ENCODE measurements at regions not wholly inside any gene's neighbourhood (a gene's known extent, or its start where the extent isn't known, plus 50 kb on each side); places are given as distances from the start of the nearest gene placed in this dataset.
A peak's percentile ranks its signal among the peaks of the same experiment; 100 is the strongest.

DNA sequence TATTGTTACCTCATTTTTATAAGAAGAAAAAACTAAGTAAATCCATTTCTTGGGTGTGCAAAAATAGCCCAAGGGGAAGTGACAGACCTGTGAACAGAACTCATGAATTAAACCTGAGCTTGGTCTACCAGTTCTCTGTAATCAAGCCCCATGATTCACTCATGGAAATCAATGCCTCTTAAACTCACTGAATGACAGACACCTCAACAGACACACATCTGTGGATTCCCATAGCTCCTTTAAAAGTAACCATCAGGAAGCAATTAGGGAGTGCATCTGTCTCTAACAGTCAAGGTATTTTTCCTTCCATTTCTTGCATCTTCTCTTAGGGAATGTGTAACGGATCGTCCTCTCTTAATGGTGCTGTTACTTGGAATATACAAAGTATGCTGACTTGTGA lies 215.0 kb upstream of the EEA1 start:
- Histone ChIP-seq H3K27ac (peak overlapping the region; percentile 67), H3K4me3 (peak overlapping the region; percentile 20), H3K9me3 (ENCODE audit: low read depth, low read length) (no peaks in the 10 kb centered on the region), H3K36me3 (ENCODE audit: insufficient read depth, low read length) (no peaks in the 10 kb centered on the region), H3K9ac (ENCODE audit: insufficient read length) (peak overlapping the region; percentile 11)
- no peak for DNase-seq (ENCODE audit: low read depth, low spot score)
- no peak for TF ChIP-seq EZH2 (IDR thresholded peaks at IDR 0.05)
- no peak for TF ChIP-seq FOXP2 (optimal IDR thresholded peaks at IDR 0.05; ENCODE audit: control extremely low read depth, extremely low read length, insufficient read depth)
- TF ChIP-seq POLR2AphosphoS5 (IDR thresholded peaks at IDR 0.05; ENCODE audit: borderline replicate concordance, low read depth, low read length): no peak

GRCh38 chr12:93145086-93145485 lies 216.0 kb upstream of the EEA1 start:
- no peaks in the 10 kb centered on the region for H3K9me3 ChIP-seq (ENCODE audit: low read depth, low read length)
- no peak overlapping the region for H3K4me3 ChIP-seq
- peak overlapping the region; percentile 67; the same call in 1 of the 2 replicates for H3K27ac ChIP-seq
- no peak for TF ChIP-seq POLR2AphosphoS5 (IDR thresholded peaks at IDR 0.05; ENCODE audit: borderline replicate concordance, low read depth, low read length)
- no peak for TF ChIP-seq EZH2 (IDR thresholded peaks at IDR 0.05)
- no peak for TF ChIP-seq FOXP2 (optimal IDR thresholded peaks at IDR 0.05; ENCODE audit: control extremely low read depth, extremely low read length, insufficient read depth)
- H3K36me3 ChIP-seq (ENCODE audit: insufficient read depth, low read length): no peaks in the 10 kb centered on the region
- DNase-seq (ENCODE audit: low read depth, low spot score): no peak
- H3K9ac ChIP-seq (ENCODE audit: insufficient read length): no peak overlapping the region

DNA sequence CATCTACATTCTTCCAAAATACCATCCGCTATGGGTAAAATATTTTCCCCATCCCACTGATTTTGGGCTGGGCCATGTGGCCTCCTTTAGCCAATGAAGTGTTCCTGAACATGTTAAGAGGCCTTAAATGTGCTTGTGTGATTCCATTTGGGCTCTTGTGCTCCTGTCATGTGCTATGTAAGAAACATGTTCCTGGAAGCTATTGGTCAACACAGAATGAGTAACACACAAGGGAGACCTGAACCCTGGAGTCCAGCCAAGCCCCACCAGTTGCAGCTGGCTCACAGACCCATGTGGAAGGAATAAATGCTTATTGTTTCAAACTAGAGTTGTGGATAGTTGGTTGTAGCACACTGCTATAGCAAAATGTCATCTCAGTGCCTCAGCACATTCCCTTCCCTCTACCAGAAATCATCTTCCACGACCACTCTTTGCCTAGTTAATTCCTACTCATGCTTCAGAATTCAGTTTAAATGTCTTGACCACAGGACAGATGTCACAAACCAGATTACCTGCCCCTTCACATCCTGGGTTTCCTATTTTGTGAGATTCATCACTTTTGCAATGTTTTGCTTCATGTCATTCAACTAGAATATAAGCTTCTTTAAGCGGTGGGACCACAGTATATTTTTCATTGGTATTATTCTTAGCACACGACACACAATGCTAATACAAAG lies 217.3 kb upstream of the EEA1 start:
- Histone ChIP-seq H3K4me3 (no peak overlapping the region), H3K9me3 (ENCODE audit: low read depth, low read length) (no peaks in the 10 kb centered on the region), H3K27ac (no peak overlapping the region), H3K36me3 (ENCODE audit: insufficient read depth, low read length) (no peaks in the 10 kb centered on the region), H3K9ac (ENCODE audit: insufficient read length) (no peak overlapping the region)
- DNase-seq (ENCODE audit: low read depth, low spot score): no peak
- no peak for TF ChIP-seq EZH2 (IDR thresholded peaks at IDR 0.05)
- TF ChIP-seq FOXP2 (optimal IDR thresholded peaks at IDR 0.05; ENCODE audit: control extremely low read depth, extremely low read length, insufficient read depth): no peak
- no peak for TF ChIP-seq POLR2AphosphoS5 (IDR thresholded peaks at IDR 0.05; ENCODE audit: borderline replicate concordance, low read depth, low read length)

DNA sequence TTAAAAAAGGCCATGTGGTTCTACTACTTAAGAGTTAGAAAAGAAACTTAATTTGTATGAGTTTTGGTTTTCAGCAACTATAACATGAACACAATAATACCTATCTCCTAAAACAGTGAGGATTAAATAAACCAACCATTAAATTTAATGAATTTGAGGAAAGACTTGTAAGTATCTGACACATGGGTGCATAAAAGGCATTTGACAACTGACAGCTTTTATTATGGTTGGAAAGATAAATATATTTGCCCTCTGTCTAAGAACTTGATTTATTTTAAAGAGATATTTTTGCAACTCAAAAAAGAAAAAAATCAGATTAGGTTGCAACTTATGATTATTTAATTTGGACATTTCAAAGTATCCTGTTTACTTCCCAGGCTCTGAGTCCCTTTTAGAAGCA lies 217.9 kb upstream of the EEA1 start:
- no peaks in the 10 kb centered on the region for H3K9me3 ChIP-seq (ENCODE audit: low read depth, low read length)
- H3K9ac ChIP-seq (ENCODE audit: insufficient read length): no peak overlapping the region
- TF ChIP-seq POLR2AphosphoS5 (IDR thresholded peaks at IDR 0.05; ENCODE audit: borderline replicate concordance, low read depth, low read length) (no peak), FOXP2 (optimal IDR thresholded peaks at IDR 0.05; ENCODE audit: control extremely low read depth, extremely low read length, insufficient read depth) (no peak), EZH2 (IDR thresholded peaks at IDR 0.05) (no peak)
- H3K4me3 ChIP-seq: no peak overlapping the region
- DNase-seq (ENCODE audit: low read depth, low spot score): no peak
- H3K36me3 ChIP-seq (ENCODE audit: insufficient read depth, low read length): no peaks in the 10 kb centered on the region
- H3K27ac ChIP-seq: no peak overlapping the region

GRCh38 chr12:93148412-93148811 lies 219.3 kb upstream of the EEA1 start:
- no peaks in the 10 kb centered on the region for H3K36me3 ChIP-seq (ENCODE audit: insufficient read depth, low read length)
- no peak overlapping the region for H3K4me3 ChIP-seq
- DNase-seq (ENCODE audit: low read depth, low spot score): no peak
- no peaks in the 10 kb centered on the region for H3K9me3 ChIP-seq (ENCODE audit: low read depth, low read length)
- no peak overlapping the region for H3K27ac ChIP-seq
- H3K9ac ChIP-seq (ENCODE audit: insufficient read length): no peak overlapping the region
- TF ChIP-seq FOXP2 (optimal IDR thresholded peaks at IDR 0.05; ENCODE audit: control extremely low read depth, extremely low read length, insufficient read depth) (no peak), EZH2 (IDR thresholded peaks at IDR 0.05) (no peak), POLR2AphosphoS5 (IDR thresholded peaks at IDR 0.05; ENCODE audit: borderline replicate concordance, low read depth, low read length) (no peak)

DNA sequence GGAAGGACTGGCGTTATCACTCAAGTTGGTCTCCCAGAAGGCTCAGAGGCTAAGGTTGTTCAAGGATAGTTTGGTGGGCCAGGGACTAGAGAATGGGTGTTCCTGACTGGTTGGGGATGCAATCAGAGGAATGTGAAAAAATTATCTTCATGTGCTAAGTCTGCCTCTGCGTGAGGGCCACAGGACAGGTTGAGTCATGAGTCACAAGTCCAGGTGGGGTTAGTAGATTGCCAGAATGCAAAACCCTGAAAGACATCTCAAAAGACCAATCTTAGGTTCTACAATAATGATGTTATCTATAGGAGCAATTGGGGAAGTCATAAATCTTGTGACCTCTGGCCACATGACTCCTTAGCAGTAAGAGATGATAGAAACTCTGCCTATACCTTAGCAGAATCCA lies 220.1 kb upstream of the EEA1 start:
- no peak overlapping the region for H3K27ac ChIP-seq
- TF ChIP-seq POLR2AphosphoS5 (IDR thresholded peaks at IDR 0.05; ENCODE audit: borderline replicate concordance, low read depth, low read length): no peak
- TF ChIP-seq FOXP2 (optimal IDR thresholded peaks at IDR 0.05; ENCODE audit: control extremely low read depth, extremely low read length, insufficient read depth): no peak
- no peak overlapping the region for H3K4me3 ChIP-seq
- no peaks in the 10 kb centered on the region for H3K36me3 ChIP-seq (ENCODE audit: insufficient read depth, low read length)
- H3K9ac ChIP-seq (ENCODE audit: insufficient read length): no peak overlapping the region
- no peaks in the 10 kb centered on the region for H3K9me3 ChIP-seq (ENCODE audit: low read depth, low read length)
- DNase-seq (ENCODE audit: low read depth, low spot score): no peak

GRCh38 chr12:93151079-93151762 lies 222.1 kb upstream of the EEA1 start:
- TF ChIP-seq EZH2 (IDR thresholded peaks at IDR 0.05): no peak
- no peak for TF ChIP-seq FOXP2 (optimal IDR thresholded peaks at IDR 0.05; ENCODE audit: control extremely low read depth, extremely low read length, insufficient read depth)
- no peak for TF ChIP-seq POLR2AphosphoS5 (IDR thresholded peaks at IDR 0.05; ENCODE audit: borderline replicate concordance, low read depth, low read length)
- no peak overlapping the region for H3K9ac ChIP-seq (ENCODE audit: insufficient read length)
- H3K9me3 ChIP-seq (ENCODE audit: low read depth, low read length): no peaks in the 10 kb centered on the region
- H3K4me3 ChIP-seq: no peak overlapping the region
- no peak overlapping the region for H3K27ac ChIP-seq
- no peaks in the 10 kb centered on the region for H3K36me3 ChIP-seq (ENCODE audit: insufficient read depth, low read length)
- no peak for DNase-seq (ENCODE audit: low read depth, low spot score)

- H3K27ac ChIP-seq: no peak overlapping the region
- TF ChIP-seq POLR2AphosphoS5 (IDR thresholded peaks at IDR 0.05; ENCODE audit: borderline replicate concordance, low read depth, low read length): no peak
- no peak for TF ChIP-seq EZH2 (IDR thresholded peaks at IDR 0.05)
- TF ChIP-seq FOXP2 (optimal IDR thresholded peaks at IDR 0.05; ENCODE audit: control extremely low read depth, extremely low read length, insufficient read depth): no peak
- no peak overlapping the region for H3K4me3 ChIP-seq
- H3K9ac ChIP-seq (ENCODE audit: insufficient read length): no peak overlapping the region
- no peaks in the 10 kb centered on the region for H3K9me3 ChIP-seq (ENCODE audit: low read depth, low read length)
- H3K36me3 ChIP-seq (ENCODE audit: insufficient read depth, low read length): no peaks in the 10 kb centered on the region
- no peak for DNase-seq (ENCODE audit: low read depth, low spot score)
Measured at GRCh38 chr12:93152617-93153016, 223.5 kb upstream of the EEA1 start.
